PC-3 (cell line): ENCODE measurements at regions not wholly inside any gene's neighbourhood (a gene's known extent, or its start where the extent isn't known, plus 50 kb on each side); places are given as distances from the start of the nearest gene placed in this dataset.

ENCODE experiments used
- ATAC-seq: fragments of 200-7000 bp; cut with Tn5 transposase; 2 replicates; pipeline ENCODE4 v1.9.1; 2020; ENCODE audit warnings: mild to moderate bottlenecking, moderate library complexity
- BruUV-seq: library from RNA; stranded (reverse); fragments of 400-500 nt; replicated peaks from 2 replicates; lab custom pipeline; 2021; lab: Mats Ljungman, UMichigan
- CTCF ChIA-PET: fragments of 300-600 bp; sonication (Branson Sonifier 250); formaldehyde crosslinking; loops from one replicate; lab custom pipeline; 2022; ENCODE audit warnings: antibody characterized with exemption; lab: Charles Lee
- POLR2A ChIA-PET: fragments of 300-600 bp; sonication (Branson Sonifier 250); formaldehyde crosslinking; loops from one replicate; lab custom pipeline; 2022; ENCODE audit warnings: antibody characterized with exemption; ENCODE audit not compliant: unreplicated experiment; lab: Charles Lee
- DNase-seq: peaks from one replicate; pipeline ENCODE4 v3.0.0-alpha.2; 2015
- H2AFZ ChIP-seq: fragments of 300-600 bp; sonication (generic); 2 replicates; pipeline ENCODE4 v1.6.0; 2016; ENCODE audit warnings: antibody characterized with exemption, low read length
- H3F3A ChIP-seq: fragments of 300-600 bp; sonication (generic); one replicate; pipeline ENCODE4 v1.6.0; 2017; ENCODE audit warnings: antibody characterized with exemption, low read length, control low read depth, mild to moderate bottlenecking; ENCODE audit not compliant: unreplicated experiment
- H3K27ac ChIP-seq: fragments of 300-600 bp; sonication (generic); 2 replicates; pipeline ENCODE4 v1.5.1; 2016; ENCODE audit warnings: mild to moderate bottlenecking, low read length
- H3K27me3 ChIP-seq: fragments of 300-600 bp; sonication (generic); 2 replicates; pipeline ENCODE4 v1.6.1; 2016; ENCODE audit warnings: low read length, mixed read lengths
- H3K36me3 ChIP-seq: fragments of 300-600 bp; sonication (generic); 2 replicates; pipeline ENCODE4 v1.6.1; 2016; ENCODE audit warnings: low read depth, mixed run types, low read length, mixed read lengths
- H3K4me1 ChIP-seq: fragments of 300-600 bp; sonication (generic); 2 replicates; pipeline ENCODE4 v1.5.1; 2016; ENCODE audit warnings: low read length; ENCODE audit not compliant: insufficient read depth
- H3K4me2 ChIP-seq: fragments of 300-600 bp; sonication (generic); 2 replicates; pipeline ENCODE4 v1.6.0; 2016; ENCODE audit warnings: low read length
- H3K4me3 ChIP-seq: fragments of 300-600 bp; sonication (generic); 2 replicates; pipeline ENCODE4 v1.5.1; 2016; ENCODE audit warnings: mild to moderate bottlenecking, low read length, mixed read lengths
- H3K79me2 ChIP-seq: fragments of 300-600 bp; sonication (generic); 2 replicates; pipeline ENCODE4 v1.6.1; 2017; ENCODE audit warnings: low read length, mixed read lengths
- H3K9ac ChIP-seq: fragments of 300-600 bp; sonication (generic); 2 replicates; pipeline ENCODE4 v1.6.0; 2016; ENCODE audit warnings: mild to moderate bottlenecking, low read length
- H3K9me2 ChIP-seq: fragments of 300-600 bp; sonication (generic); replicated peaks from 2 replicates; pipeline ENCODE4 v1.6.1; 2016; ENCODE audit warnings: mixed run types, low read length, mixed read lengths
- H3K9me3 ChIP-seq: fragments of 300-600 bp; sonication (generic); 2 replicates; pipeline ENCODE4 v1.6.1; 2016; ENCODE audit warnings: low read length, mixed read lengths
- H4K20me1 ChIP-seq: fragments of 300-600 bp; sonication (generic); 2 replicates; pipeline ENCODE4 v1.6.1; 2016; ENCODE audit warnings: low read length, mixed read lengths
- EZH2 ChIP-seq: fragments of 300-600 bp; sonication (generic); IDR thresholded peaks from one replicate; pipeline ENCODE4 v1.6.1; 2017; ENCODE audit warnings: antibody characterized with exemption, mild to moderate bottlenecking, low read length; ENCODE audit not compliant: unreplicated experiment
- EZH2phosphoT487 ChIP-seq: fragments of 300-600 bp; sonication (generic); IDR thresholded peaks from 2 replicates; pipeline ENCODE4 v1.6.1; 2018; ENCODE audit warnings: mild to moderate bottlenecking, antibody characterized with exemption, low read length, borderline replicate concordance
- intact Hi-C: fragments of 100-400 bp; cut with micrococcal nuclease; formaldehyde crosslinking; loops from 2 replicates; pipeline ENCODE4 v1.9.0; 2023
- TF ChIP-seq, protein P1 (sequence below): fragments of 300-600 bp; sonication (generic); conservative IDR thresholded peaks from 2 replicates; pipeline ENCODE4 v1.5.1; 2017; ENCODE audit warnings: antibody characterized with exemption, low read depth, mild to moderate bottlenecking, low read length

DNA sequence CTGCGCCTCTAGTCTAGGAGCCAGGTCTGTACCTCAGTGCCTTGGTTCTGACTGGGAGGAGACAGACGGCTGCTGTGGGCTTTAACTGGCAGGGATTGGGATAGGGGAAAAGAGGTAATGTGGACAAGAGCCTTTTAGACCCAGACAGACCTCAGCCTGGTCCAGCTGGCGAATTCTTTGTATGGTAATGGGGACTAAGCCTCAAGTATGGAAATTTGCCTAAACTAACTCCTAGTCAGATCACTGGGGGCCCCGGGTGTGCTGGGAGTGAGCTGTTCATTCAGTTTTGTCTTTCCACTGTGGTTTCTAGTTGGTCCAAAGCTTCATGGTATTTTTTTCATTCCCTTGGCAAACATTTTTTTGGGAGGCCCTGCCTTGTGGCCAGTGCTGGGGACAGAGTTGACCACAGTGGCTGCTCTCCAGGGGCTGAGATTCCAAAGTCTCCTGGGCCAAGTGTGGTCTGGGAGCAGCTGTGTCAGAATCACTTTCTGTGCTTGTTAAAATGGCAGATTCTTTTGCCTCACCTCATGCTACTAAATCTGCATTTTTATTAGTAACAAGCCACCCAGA, 261.4 kb upstream of the C2CD4B start:
- DNase-seq (no peak), ATAC-seq (no peak)
- Histone ChIP-seq H3K9me2 (no peaks in the 10 kb centered on the region), H3K9ac (no peak overlapping the region), H3F3A (no peaks in the 10 kb centered on the region), H3K9me3 (no peaks in the 10 kb centered on the region), H3K27me3 (no peaks in the 10 kb centered on the region), H3K79me2 (no peaks in the 10 kb centered on the region), H3K27ac (no peak overlapping the region), H2AFZ (no peak overlapping the region), H3K36me3 (no peaks in the 10 kb centered on the region), H3K4me3 (no peak overlapping the region), H4K20me1 (no peaks in the 10 kb centered on the region), H3K4me1 (peaks cover 9% of the 10 kb centered on the region), H3K4me2 (no peak overlapping the region)
- POLR2A ChIA-PET: no interaction called here
- no TSS peak for BruUV-seq
- no peak for TF ChIP-seq EZH2phosphoT487
- TF ChIP-seq, protein P1, sequence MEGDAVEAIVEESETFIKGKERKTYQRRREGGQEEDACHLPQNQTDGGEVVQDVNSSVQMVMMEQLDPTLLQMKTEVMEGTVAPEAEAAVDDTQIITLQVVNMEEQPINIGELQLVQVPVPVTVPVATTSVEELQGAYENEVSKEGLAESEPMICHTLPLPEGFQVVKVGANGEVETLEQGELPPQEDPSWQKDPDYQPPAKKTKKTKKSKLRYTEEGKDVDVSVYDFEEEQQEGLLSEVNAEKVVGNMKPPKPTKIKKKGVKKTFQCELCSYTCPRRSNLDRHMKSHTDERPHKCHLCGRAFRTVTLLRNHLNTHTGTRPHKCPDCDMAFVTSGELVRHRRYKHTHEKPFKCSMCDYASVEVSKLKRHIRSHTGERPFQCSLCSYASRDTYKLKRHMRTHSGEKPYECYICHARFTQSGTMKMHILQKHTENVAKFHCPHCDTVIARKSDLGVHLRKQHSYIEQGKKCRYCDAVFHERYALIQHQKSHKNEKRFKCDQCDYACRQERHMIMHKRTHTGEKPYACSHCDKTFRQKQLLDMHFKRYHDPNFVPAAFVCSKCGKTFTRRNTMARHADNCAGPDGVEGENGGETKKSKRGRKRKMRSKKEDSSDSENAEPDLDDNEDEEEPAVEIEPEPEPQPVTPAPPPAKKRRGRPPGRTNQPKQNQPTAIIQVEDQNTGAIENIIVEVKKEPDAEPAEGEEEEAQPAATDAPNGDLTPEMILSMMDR: no peak
- intact Hi-C loops: no loop called here
- CTCF ChIA-PET: no interaction called here

DNA sequence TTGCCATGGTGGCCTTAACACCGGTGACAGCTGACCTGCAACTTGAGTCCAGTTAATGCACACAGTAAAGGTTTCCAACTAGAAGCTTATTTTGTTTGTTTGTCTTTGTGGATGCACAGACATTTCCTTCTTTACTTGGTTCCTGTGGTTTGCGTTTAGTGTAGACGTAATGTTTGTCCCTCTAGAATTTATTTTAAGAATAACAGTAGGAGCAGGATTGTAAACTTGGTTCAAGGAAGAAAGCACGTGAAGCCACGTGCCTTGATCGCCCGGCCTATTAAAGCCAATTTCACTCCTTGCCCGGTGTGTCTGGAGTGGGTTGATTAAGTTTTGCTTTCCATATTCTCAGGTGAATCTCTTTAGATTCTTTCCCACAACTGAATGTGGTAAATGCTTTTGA, 263.2 kb upstream of the C2CD4B start:
- BruUV-seq: no TSS peak
- CTCF ChIA-PET: no interaction called here

DNA sequence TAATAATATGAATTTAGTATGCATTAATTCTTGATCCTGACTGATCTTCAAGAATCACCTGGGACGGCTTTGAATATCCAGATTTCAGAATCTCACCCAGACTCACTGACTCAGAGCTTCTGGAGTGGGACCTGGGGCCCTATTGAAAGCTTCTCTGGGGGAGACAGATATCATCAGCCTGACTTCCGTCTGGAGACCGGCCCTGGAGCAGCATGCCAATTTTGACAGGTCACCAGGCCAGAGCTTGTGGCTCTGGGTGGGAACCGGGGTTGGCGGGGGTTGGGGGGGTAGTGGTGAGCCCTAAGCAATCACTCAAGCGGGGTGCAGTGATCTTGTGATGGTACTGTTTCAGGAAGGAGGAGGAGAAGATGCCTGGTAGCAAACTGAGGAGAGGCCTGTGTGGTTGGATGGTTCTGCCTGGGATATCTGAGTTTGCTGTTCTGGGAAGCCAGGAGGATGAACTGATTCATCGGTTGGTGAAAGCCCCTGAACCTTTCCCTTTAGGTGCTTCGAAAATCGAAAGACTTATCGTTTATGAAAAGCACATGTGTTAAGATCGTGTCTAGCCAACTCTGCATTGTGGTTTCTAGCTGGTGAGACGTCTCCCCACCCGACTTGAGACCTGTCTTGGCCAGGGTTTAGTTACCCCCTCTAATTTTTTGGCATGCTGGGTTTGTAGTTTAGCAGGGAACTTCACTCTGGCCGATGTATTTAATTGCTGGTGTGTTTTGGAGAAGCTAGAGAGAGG, 263.9 kb upstream of the C2CD4B start:
- Histone ChIP-seq H3K27me3 (no peaks in the 10 kb centered on the region), H3K4me1 (peaks cover 9% of the 10 kb centered on the region), H3K4me3 (no peak overlapping the region), H3K36me3 (no peaks in the 10 kb centered on the region), H3K27ac (no peak overlapping the region), H2AFZ (no peak overlapping the region), H3K4me2 (no peak overlapping the region), H3K79me2 (no peaks in the 10 kb centered on the region), H3K9me2 (no peaks in the 10 kb centered on the region), H3K9me3 (no peaks in the 10 kb centered on the region), H4K20me1 (no peaks in the 10 kb centered on the region), H3K9ac (no peak overlapping the region), H3F3A (no peaks in the 10 kb centered on the region)
- ChIA-PET POLR2A (no interaction called here), CTCF (no interaction called here)
- no peak for DNase-seq
- TF ChIP-seq EZH2 (no peak), EZH2phosphoT487 (no peak)
- TF ChIP-seq, protein P1: no peak
- no TSS peak for BruUV-seq
- intact Hi-C loops: no loop called here
- no peak for ATAC-seq

More for the DNA sequence above, 263.2 kb upstream of the C2CD4B start:
- H3K36me3 ChIP-seq: no peaks in the 10 kb centered on the region
- no peaks in the 10 kb centered on the region for H3K79me2 ChIP-seq
- no peaks in the 10 kb centered on the region for H3K9me3 ChIP-seq
- intact Hi-C loops: no loop called here
- no peaks in the 10 kb centered on the region for H3K9me2 ChIP-seq
- peaks cover 9% of the 10 kb centered on the region for H3K4me1 ChIP-seq
- POLR2A ChIA-PET: no interaction called here
- H3K27me3 ChIP-seq: no peaks in the 10 kb centered on the region
- H2AFZ ChIP-seq: no peak overlapping the region
- no peak overlapping the region for H3K27ac ChIP-seq
- TF ChIP-seq EZH2: no peak
- TF ChIP-seq EZH2phosphoT487: no peak
- TF ChIP-seq, protein P1: no peak
- H3K4me2 ChIP-seq: no peak overlapping the region
- no peaks in the 10 kb centered on the region for H3F3A ChIP-seq
- ATAC-seq: no peak
- no peak overlapping the region for H3K4me3 ChIP-seq
- DNase-seq: no peak
- no peaks in the 10 kb centered on the region for H4K20me1 ChIP-seq
- no peak overlapping the region for H3K9ac ChIP-seq
